GM19455 (cell line): ENCODE measurements at regions not wholly inside any gene's neighbourhood (a gene's known extent, or its start where the extent isn't known, plus 50 kb on each side); places are given as distances from the start of the nearest gene placed in this dataset.
"Not testable (repeated sequence)": the region's sequence is repeated elsewhere in the genome, so short reads cannot be mapped to it uniquely, and the experiment has no call there.

Source experiments
- ATAC-seq: cut with Tn5 transposase; IDR thresholded peaks from one replicate; pipeline ENCODE4 v1.9.1; 2021; ENCODE audit not compliant: unreplicated experiment

GRCh38 chr5:131005963-131006684 lies 158.9 kb downstream of the HINT1 start:
- no peak for ATAC-seq

- no peak for ATAC-seq
Observed at GRCh38 chr5:131001507-131001906, 163.5 kb downstream of the HINT1 start.

- no peak for ATAC-seq
Observed at GRCh38 chr5:131000289-131000688, 164.8 kb downstream of the HINT1 start.

GRCh38 chr5:130996720-130997119 lies 168.3 kb downstream of the HINT1 start:
- not testable (repeated sequence) for ATAC-seq

- ATAC-seq = no peak
Observed at GRCh38 chr5:130995851-130996250, 169.2 kb downstream of the HINT1 start.

- no peak for ATAC-seq
Observed at GRCh38 chr5:130995254-130995515, 169.9 kb downstream of the HINT1 start.

GRCh38 chr5:130994496-130995253 lies 170.4 kb downstream of the HINT1 start:
- ATAC-seq = no peak

GRCh38 chr5:130992621-130993020 lies 172.4 kb downstream of the HINT1 start:
- no peak for ATAC-seq

- no peak for ATAC-seq
Observed at GRCh38 chr5:130992095-130992494, 173.0 kb downstream of the HINT1 start.

GRCh38 chr5:130985776-130986175 lies 179.3 kb downstream of the HINT1 start:
- ATAC-seq = no peak

- ATAC-seq = no peak
Observed at GRCh38 chr5:130981663-130982062, 183.4 kb downstream of the HINT1 start.

- ATAC-seq = no peak
Observed at GRCh38 chr5:130978475-130978874, 186.6 kb downstream of the HINT1 start.

GRCh38 chr5:130976493-130976892 lies 188.6 kb downstream of the HINT1 start:
- no peak for ATAC-seq

GRCh38 chr5:130975847-130976246 lies 189.2 kb downstream of the HINT1 start:
- ATAC-seq = no peak

- no peak for ATAC-seq
Observed at GRCh38 chr5:130975299-130975698, 189.8 kb downstream of the HINT1 start.

- ATAC-seq = no peak
Observed at GRCh38 chr5:130974021-130974683, 190.9 kb downstream of the HINT1 start.

- ATAC-seq = no peak
Observed at GRCh38 chr5:130966990-130967525, 198.0 kb downstream of the HINT1 start.

GRCh38 chr5:130965920-130966319 lies 199.1 kb downstream of the HINT1 start:
- no peak for ATAC-seq

GRCh38 chr5:130965360-130965759 lies 199.7 kb downstream of the HINT1 start:
- ATAC-seq = no peak

GRCh38 chr5:130964231-130965202 lies 200.5 kb downstream of the HINT1 start:
- no peak for ATAC-seq

GRCh38 chr5:130963798-130964197 lies 201.3 kb downstream of the HINT1 start:
- no peak for ATAC-seq
